ENCODE measurements at regions not wholly inside any gene's neighbourhood (a gene's known extent, or its start where the extent isn't known, plus 50 kb on each side); places are given as distances from the start of the nearest gene placed in this dataset.

DNA sequence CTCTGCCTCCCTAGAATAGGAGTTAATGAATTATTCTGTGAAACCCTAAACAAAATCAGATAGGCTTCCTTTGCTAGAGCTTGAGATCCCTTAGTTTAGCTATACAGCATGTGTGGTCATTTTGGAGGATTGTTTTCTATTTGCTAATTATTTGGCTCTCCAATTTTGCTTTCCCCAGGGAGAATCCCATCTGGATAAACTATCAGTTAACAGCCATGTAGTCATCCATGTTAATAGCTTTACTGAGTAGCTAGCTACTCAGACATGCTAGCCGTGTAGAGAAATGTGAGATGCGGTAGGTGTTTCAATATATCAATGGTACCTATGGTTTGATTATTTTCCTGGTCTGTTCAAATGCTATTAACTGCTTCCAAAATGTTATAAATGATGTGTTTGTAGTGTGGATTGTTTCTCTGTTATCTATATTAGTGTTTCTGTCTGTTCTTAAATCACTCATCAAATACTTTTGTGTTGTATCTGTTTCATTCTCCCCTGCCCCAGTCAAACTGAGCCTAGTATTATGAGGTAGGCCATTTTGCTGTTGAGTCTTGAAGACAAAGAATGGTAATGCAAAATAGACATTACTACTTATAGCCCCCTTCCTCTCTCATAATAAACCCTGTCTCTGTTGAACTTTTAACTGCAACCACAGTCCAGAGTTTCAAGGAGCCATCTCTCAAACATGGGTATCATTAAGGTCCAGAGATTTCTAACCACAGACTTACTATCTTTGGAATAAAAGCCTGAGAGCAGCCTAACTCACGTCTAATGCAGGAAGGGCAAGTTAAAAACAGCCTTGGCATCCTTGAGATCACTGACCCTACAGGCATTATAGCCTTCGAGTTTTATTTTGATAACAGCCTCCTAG, 56.1 kb upstream of the GRAMD1B start:
- Histone ChIP-seq H3K27ac (replicated peaks; ENCODE audit: low read length) (no peak overlapping the region), H3K23ac (ENCODE audit: low read depth, low read length, poor library complexity) (no peak overlapping the region), H4K8ac (ENCODE audit: low read depth, low read length) (no peak overlapping the region), H3K4me3 (ENCODE audit: low read length in 2 of 2) (no peak overlapping the region), H2BK15ac (ENCODE audit: low read length) (no peak overlapping the region), H3K79me1 (ENCODE audit: low read depth, low read length) (no peaks in the 10 kb centered on the region), H2AFZ (ENCODE audit: low read length) (no peak overlapping the region), H3K36me3 (replicated peaks in 1 of 2; ENCODE audit: control insufficient read depth in 2 of 2, insufficient read depth in 2 of 2, low read length in 2 of 2) (no peaks in the 10 kb centered on the region), H2BK120ac (ENCODE audit: low read depth, low read length) (no peak overlapping the region), H3K14ac (ENCODE audit: low read length) (no peak overlapping the region), H3K27me3 (ENCODE audit: control insufficient read depth in 3 of 3, insufficient read depth in 3 of 3, low read depth in 1 of 3, low read length in 3 of 3) (peaks cover 0 to 32% (median 0%) of the 10 kb centered on the region in 3 experiments), H2AK5ac (ENCODE audit: low read depth, low read length) (no peak overlapping the region), H3K9ac (ENCODE audit: low read depth, low read length, poor library complexity) (no peak overlapping the region), H2BK5ac (ENCODE audit: low read length) (no peak overlapping the region), H4K91ac (ENCODE audit: low read depth, low read length, poor library complexity) (no peak overlapping the region), H3K9me3 (replicated peaks in 1 of 2; ENCODE audit: control insufficient read depth in 2 of 2, insufficient read depth in 1 of 2, low read depth in 1 of 2, low read length in 2 of 2) (no peaks in the 10 kb centered on the region), H3K18ac (ENCODE audit: low read length) (no peak overlapping the region), H2BK12ac (ENCODE audit: low read length) (no peak overlapping the region), H3K4me1 (ENCODE audit: control insufficient read depth in 2 of 2, insufficient read depth in 1 of 2, low read depth in 1 of 2, low read length in 2 of 2) (peaks cover 0 to 3% of the 10 kb centered on the region in 2 donors), H3K4me2 (ENCODE audit: insufficient read depth, low read length, poor library complexity, severe bottlenecking) (no peak overlapping the region), H3K4ac (ENCODE audit: low read length) (no peak overlapping the region)
- WGBS, 2 donors (ENCODE audit: extremely low coverage in 2 of 2, insufficient read length in 2 of 2, insufficient replicate concordance in 1 of 2): no CpG with 5 or more reads among the region's 4 CpGs
- no peak for DNase-seq (ENCODE audit: low spot score)

GRCh38 chr11:123371506-123372297, 58.4 kb upstream of the GRAMD1B start:
- Histone ChIP-seq H2BK12ac (ENCODE audit: low read length) (no peak overlapping the region), H2AFZ (ENCODE audit: low read length) (no peak overlapping the region), H2BK120ac (ENCODE audit: low read depth, low read length) (no peak overlapping the region), H4K91ac (ENCODE audit: low read depth, low read length, poor library complexity) (no peak overlapping the region), H3K23ac (ENCODE audit: low read depth, low read length, poor library complexity) (no peak overlapping the region), H3K27me3 (ENCODE audit: control insufficient read depth in 3 of 3, insufficient read depth in 3 of 3, low read depth in 1 of 3, low read length in 3 of 3) (peaks cover 0 to 21% (median 0%) of the 10 kb centered on the region in 3 experiments), H3K9me3 (replicated peaks in 1 of 2; ENCODE audit: control insufficient read depth in 2 of 2, insufficient read depth in 1 of 2, low read depth in 1 of 2, low read length in 2 of 2) (no peaks in the 10 kb centered on the region), H2AK5ac (ENCODE audit: low read depth, low read length) (no peak overlapping the region), H3K79me1 (ENCODE audit: low read depth, low read length) (no peaks in the 10 kb centered on the region), H3K27ac (replicated peaks; ENCODE audit: low read length) (no peak overlapping the region), H3K9ac (ENCODE audit: low read depth, low read length, poor library complexity) (no peak overlapping the region), H3K4me1 (ENCODE audit: control insufficient read depth in 2 of 2, insufficient read depth in 1 of 2, low read depth in 1 of 2, low read length in 2 of 2) (peaks cover 0 to 3% of the 10 kb centered on the region in 2 donors), H3K4ac (ENCODE audit: low read length) (no peak overlapping the region), H3K18ac (ENCODE audit: low read length) (peak overlapping the region; percentile 57), H2BK15ac (ENCODE audit: low read length) (no peak overlapping the region), H3K4me3 (ENCODE audit: low read length in 2 of 2) (no peak overlapping the region), H4K8ac (ENCODE audit: low read depth, low read length) (no peak overlapping the region), H2BK5ac (ENCODE audit: low read length) (no peak overlapping the region), H3K14ac (ENCODE audit: low read length) (no peak overlapping the region), H3K4me2 (ENCODE audit: insufficient read depth, low read length, poor library complexity, severe bottlenecking) (no peak overlapping the region), H3K36me3 (replicated peaks in 1 of 2; ENCODE audit: control insufficient read depth in 2 of 2, insufficient read depth in 2 of 2, low read length in 2 of 2) (no peaks in the 10 kb centered on the region)
- DNase-seq (ENCODE audit: low spot score): no peak
- WGBS, 2 donors (ENCODE audit: extremely low coverage in 2 of 2, insufficient read length in 2 of 2, insufficient replicate concordance in 1 of 2): no CpG with 5 or more reads among the region's 3 CpGs

DNA sequence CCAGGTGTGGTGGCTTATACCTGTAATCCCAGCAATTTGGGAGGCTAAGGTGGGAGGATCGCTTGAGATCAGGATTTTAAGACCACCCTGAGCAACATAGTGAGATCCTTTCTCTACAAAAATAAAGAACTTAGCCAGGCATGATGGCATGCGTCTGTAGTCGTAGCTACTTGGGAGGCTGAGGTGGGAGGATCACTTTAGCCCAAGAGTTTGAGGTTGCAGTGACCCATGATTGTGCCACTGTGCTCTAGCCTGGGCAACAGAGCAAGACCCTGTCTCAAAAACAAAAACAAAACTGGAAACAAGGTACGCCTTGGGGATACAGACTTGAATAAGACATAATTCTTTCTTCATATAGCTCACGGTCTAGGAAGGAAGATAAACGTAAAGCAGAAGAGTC, 63.1 kb upstream of the GRAMD1B start:
- no peak for DNase-seq (ENCODE audit: low spot score)
- Histone ChIP-seq H3K4me1 (ENCODE audit: control insufficient read depth in 2 of 2, insufficient read depth in 1 of 2, low read depth in 1 of 2, low read length in 2 of 2) (peaks cover 0 to 9% of the 10 kb centered on the region in 2 donors), H3K23ac (ENCODE audit: low read depth, low read length, poor library complexity) (no peak overlapping the region), H2BK15ac (ENCODE audit: low read length) (no peak overlapping the region), H3K4me2 (ENCODE audit: insufficient read depth, low read length, poor library complexity, severe bottlenecking) (no peak overlapping the region), H2BK5ac (ENCODE audit: low read length) (no peak overlapping the region), H4K91ac (ENCODE audit: low read depth, low read length, poor library complexity) (no peak overlapping the region), H3K9ac (ENCODE audit: low read depth, low read length, poor library complexity) (no peak overlapping the region), H3K4ac (ENCODE audit: low read length) (no peak overlapping the region), H3K36me3 (replicated peaks in 1 of 2; ENCODE audit: control insufficient read depth in 2 of 2, insufficient read depth in 2 of 2, low read length in 2 of 2) (no peaks in the 10 kb centered on the region), H3K9me3 (replicated peaks in 1 of 2; ENCODE audit: control insufficient read depth in 2 of 2, insufficient read depth in 1 of 2, low read depth in 1 of 2, low read length in 2 of 2) (no peaks in the 10 kb centered on the region), H2AK5ac (ENCODE audit: low read depth, low read length) (no peak overlapping the region), H3K79me1 (ENCODE audit: low read depth, low read length) (no peaks in the 10 kb centered on the region), H2BK12ac (ENCODE audit: low read length) (no peak overlapping the region), H3K18ac (ENCODE audit: low read length) (no peak overlapping the region), H2BK120ac (ENCODE audit: low read depth, low read length) (no peak overlapping the region), H3K14ac (ENCODE audit: low read length) (no peak overlapping the region), H3K4me3 (ENCODE audit: low read length in 2 of 2) (no peak overlapping the region), H3K27ac (replicated peaks; ENCODE audit: low read length) (no peak overlapping the region), H3K27me3 (ENCODE audit: control insufficient read depth in 3 of 3, insufficient read depth in 3 of 3, low read depth in 1 of 3, low read length in 3 of 3) (peaks cover 0 to 37% (median 0%) of the 10 kb centered on the region in 3 experiments), H4K8ac (ENCODE audit: low read depth, low read length) (no peak overlapping the region), H2AFZ (ENCODE audit: low read length) (no peak overlapping the region)
- no CpG with 5 or more reads among the region's 6 CpGs for WGBS, 2 donors (ENCODE audit: extremely low coverage in 2 of 2, insufficient read length in 2 of 2, insufficient replicate concordance in 1 of 2)

GRCh38 chr11:123365955-123366354, 64.1 kb upstream of the GRAMD1B start:
- peaks cover 0 to 43% (median 0%) of the 10 kb centered on the region in 3 experiments for H3K27me3 ChIP-seq (ENCODE audit: control insufficient read depth in 3 of 3, insufficient read depth in 3 of 3, low read depth in 1 of 3, low read length in 3 of 3)
- no CpG with 5 or more reads among the region's 2 CpGs for WGBS, 2 donors (ENCODE audit: extremely low coverage in 2 of 2, insufficient read length in 2 of 2, insufficient replicate concordance in 1 of 2)

More at GRCh38 chr11:123365955-123366354, 64.1 kb upstream of the GRAMD1B start:
- H3K14ac ChIP-seq (ENCODE audit: low read length): no peak overlapping the region
- no peak overlapping the region for H2AFZ ChIP-seq (ENCODE audit: low read length)
- H3K4me2 ChIP-seq (ENCODE audit: insufficient read depth, low read length, poor library complexity, severe bottlenecking): no peak overlapping the region
- DNase-seq (ENCODE audit: low spot score): no peak
- H3K4me3 ChIP-seq (ENCODE audit: low read length in 2 of 2): no peak overlapping the region
- no peak overlapping the region for H2BK120ac ChIP-seq (ENCODE audit: low read depth, low read length)
- no peak overlapping the region for H3K4ac ChIP-seq (ENCODE audit: low read length)
- peaks cover 0 to 7% of the 10 kb centered on the region in 2 donors for H3K4me1 ChIP-seq (ENCODE audit: control insufficient read depth in 2 of 2, insufficient read depth in 1 of 2, low read depth in 1 of 2, low read length in 2 of 2)
- H3K79me1 ChIP-seq (ENCODE audit: low read depth, low read length): no peaks in the 10 kb centered on the region
- H3K9me3 ChIP-seq (replicated peaks in 1 of 2; ENCODE audit: control insufficient read depth in 2 of 2, insufficient read depth in 1 of 2, low read depth in 1 of 2, low read length in 2 of 2): no peaks in the 10 kb centered on the region
- H2BK12ac ChIP-seq (ENCODE audit: low read length): no peak overlapping the region
- no peak overlapping the region for H3K27ac ChIP-seq (replicated peaks; ENCODE audit: low read length)
- no peak overlapping the region for H4K8ac ChIP-seq (ENCODE audit: low read depth, low read length)
- no peak overlapping the region for H3K23ac ChIP-seq (ENCODE audit: low read depth, low read length, poor library complexity)
- no peak overlapping the region for H2BK5ac ChIP-seq (ENCODE audit: low read length)
- no peak overlapping the region for H2AK5ac ChIP-seq (ENCODE audit: low read depth, low read length)
- H2BK15ac ChIP-seq (ENCODE audit: low read length): no peak overlapping the region
- H3K36me3 ChIP-seq (replicated peaks in 1 of 2; ENCODE audit: control insufficient read depth in 2 of 2, insufficient read depth in 2 of 2, low read length in 2 of 2): no peaks in the 10 kb centered on the region
- H3K9ac ChIP-seq (ENCODE audit: low read depth, low read length, poor library complexity): no peak overlapping the region
- H3K18ac ChIP-seq (ENCODE audit: low read length): no peak overlapping the region
- no peak overlapping the region for H4K91ac ChIP-seq (ENCODE audit: low read depth, low read length, poor library complexity)

Measured in neuronal stem cell (in vitro differentiated cells).